ENCODE measurements at regions not wholly inside any gene's neighbourhood (a gene's known extent, or its start where the extent isn't known, plus 50 kb on each side); places are given as distances from the start of the nearest gene placed in this dataset.
"Not testable (repeated sequence)": the region's sequence is repeated elsewhere in the genome, so short reads cannot be mapped to it uniquely, and the experiment has no call there.

DNA sequence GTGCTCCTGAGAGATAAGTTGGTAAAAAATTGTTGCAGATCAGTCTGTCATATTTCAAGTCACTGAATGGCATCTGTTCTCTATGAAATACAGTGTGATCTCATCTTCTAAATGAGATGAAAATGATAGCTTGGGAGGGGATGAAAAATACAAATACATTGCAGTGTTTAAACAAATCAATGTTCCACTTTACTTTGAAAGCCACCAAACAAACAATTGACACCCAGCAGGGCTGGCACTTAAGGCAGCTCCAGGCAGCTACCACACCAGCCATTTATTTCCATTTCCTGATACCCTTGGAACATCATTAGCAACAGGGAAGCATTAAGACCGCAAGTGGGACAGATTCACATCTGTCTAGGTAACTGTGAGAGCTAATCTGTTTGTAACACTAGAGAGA, 827.6 kb upstream of the KIF2B start:
- POLR2A ChIA-PET, result no interaction called here
- Histone ChIP-seq H3K9me3 (ENCODE audit: low read length) (no peaks in the 10 kb centered on the region), H3K4me1 (ENCODE audit: insufficient read depth, low read length) (no peaks in the 10 kb centered on the region), H3K27ac (ENCODE audit: low read depth, low read length) (no peak overlapping the region), H3K27me3 (ENCODE audit: insufficient read depth, low read length, poor library complexity, severe bottlenecking) (no peaks in the 10 kb centered on the region), H3K36me3 (ENCODE audit: insufficient read depth, low read length) (no peaks in the 10 kb centered on the region), H3K4me3 (ENCODE audit: low read length) (no peak overlapping the region)
- Mint-ChIP-seq H3K27ac (no peak overlapping the region), H3K4me3 (no peak overlapping the region), H3K4me1 (no peaks in the 10 kb centered on the region), H3K27me3 (no peaks in the 10 kb centered on the region), H3K36me3 (no peaks in the 10 kb centered on the region), H3K9me3 (peaks cover 6 to 27% (median 16%) of the 10 kb centered on the region in 5 donors)
- no peak for DNase-seq
- CTCF ChIA-PET, result no interaction called here

DNA sequence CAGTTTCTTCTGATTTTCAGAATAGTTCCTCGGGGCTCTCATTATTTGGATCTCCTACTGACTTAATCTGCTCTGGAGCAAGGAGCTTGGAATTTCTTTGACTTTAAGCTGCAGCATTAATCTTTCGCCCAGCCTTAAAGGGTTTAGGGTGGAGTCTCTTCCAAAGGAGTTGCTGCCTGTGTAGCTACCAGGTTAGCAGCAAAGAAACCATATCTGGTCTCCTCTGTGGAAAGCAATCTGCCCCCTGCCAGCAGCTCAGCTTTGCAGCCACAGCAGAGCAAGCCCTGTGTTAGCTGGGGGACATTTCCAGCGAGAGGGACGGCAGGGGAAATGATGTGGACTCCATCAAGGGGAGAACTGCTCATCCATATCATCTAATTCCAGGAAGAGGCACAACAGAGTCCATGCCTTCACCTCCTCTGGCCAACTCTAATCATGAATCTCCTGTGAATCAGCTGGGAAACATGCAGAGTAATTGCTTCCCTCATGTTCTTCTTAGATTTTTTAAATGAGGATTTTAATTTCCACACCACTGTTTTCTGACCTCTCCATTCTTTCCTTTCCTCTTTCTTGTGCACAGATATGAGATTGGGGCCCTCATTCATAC, 827.6 kb upstream of the CA10 start:
- H3K27me3 ChIP-seq (ENCODE audit: insufficient read depth, low read length, poor library complexity, severe bottlenecking), result no peaks in the 10 kb centered on the region
- H3K27ac ChIP-seq (ENCODE audit: low read depth, low read length), result no peak overlapping the region
- no peaks in the 10 kb centered on the region for H3K4me1 ChIP-seq (ENCODE audit: insufficient read depth, low read length)
- H3K4me3 Mint-ChIP-seq, result no peak overlapping the region
- peaks cover 6 to 24% (median 11%) of the 10 kb centered on the region in 5 donors for H3K9me3 Mint-ChIP-seq
- ChIA-PET CTCF (no interaction called here), POLR2A (no interaction called here)
- H3K4me1 Mint-ChIP-seq, result no peaks in the 10 kb centered on the region
- no peak overlapping the region for H3K27ac Mint-ChIP-seq
- no peaks in the 10 kb centered on the region for H3K9me3 ChIP-seq (ENCODE audit: low read length)
- no peaks in the 10 kb centered on the region for H3K36me3 ChIP-seq (ENCODE audit: insufficient read depth, low read length)
- H3K27me3 Mint-ChIP-seq, result no peaks in the 10 kb centered on the region
- no peak for DNase-seq
- H3K36me3 Mint-ChIP-seq, result no peaks in the 10 kb centered on the region
- H3K4me3 ChIP-seq (ENCODE audit: low read length), result no peak overlapping the region

DNA sequence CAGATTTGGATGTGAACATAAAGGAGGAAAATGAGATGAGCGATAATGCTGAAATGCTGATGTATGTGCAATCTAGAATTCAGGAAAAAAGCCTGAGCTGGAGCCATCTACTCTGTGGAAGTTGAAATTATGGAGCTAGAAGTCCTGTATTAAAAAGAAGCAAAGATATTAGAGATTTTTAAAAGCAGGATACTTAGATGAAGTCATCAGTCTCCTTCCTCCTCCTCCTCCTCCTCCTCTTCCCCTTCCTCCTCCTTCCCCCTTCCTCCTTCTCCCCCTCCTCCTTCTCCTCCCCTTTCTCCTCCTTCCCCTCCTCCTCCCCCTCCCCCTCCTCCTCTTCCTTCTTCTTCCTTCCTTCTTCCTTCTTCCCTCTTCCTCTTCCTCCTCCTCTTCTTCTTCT, 823.8 kb upstream of the CA10 start:
- H3K4me1 ChIP-seq (ENCODE audit: insufficient read depth, low read length), result no peaks in the 10 kb centered on the region
- ChIA-PET POLR2A (no interaction called here), CTCF (no interaction called here)
- no peak overlapping the region for H3K4me3 Mint-ChIP-seq
- H3K27me3 Mint-ChIP-seq, result no peaks in the 10 kb centered on the region
- H3K27ac Mint-ChIP-seq, result no peak overlapping the region
- no peaks in the 10 kb centered on the region for H3K9me3 ChIP-seq (ENCODE audit: low read length)
- no peak for DNase-seq
- no peaks in the 10 kb centered on the region for H3K36me3 ChIP-seq (ENCODE audit: insufficient read depth, low read length)
- H3K27me3 ChIP-seq (ENCODE audit: insufficient read depth, low read length, poor library complexity, severe bottlenecking), result no peaks in the 10 kb centered on the region
- peaks cover 1 to 25% (median 8%) of the 10 kb centered on the region in 5 donors for H3K9me3 Mint-ChIP-seq
- no peaks in the 10 kb centered on the region for H3K4me1 Mint-ChIP-seq
- no peak overlapping the region for H3K27ac ChIP-seq (ENCODE audit: low read depth, low read length)
- H3K36me3 Mint-ChIP-seq, result no peaks in the 10 kb centered on the region
- H3K4me3 ChIP-seq (ENCODE audit: low read length), result no peak overlapping the region

DNA sequence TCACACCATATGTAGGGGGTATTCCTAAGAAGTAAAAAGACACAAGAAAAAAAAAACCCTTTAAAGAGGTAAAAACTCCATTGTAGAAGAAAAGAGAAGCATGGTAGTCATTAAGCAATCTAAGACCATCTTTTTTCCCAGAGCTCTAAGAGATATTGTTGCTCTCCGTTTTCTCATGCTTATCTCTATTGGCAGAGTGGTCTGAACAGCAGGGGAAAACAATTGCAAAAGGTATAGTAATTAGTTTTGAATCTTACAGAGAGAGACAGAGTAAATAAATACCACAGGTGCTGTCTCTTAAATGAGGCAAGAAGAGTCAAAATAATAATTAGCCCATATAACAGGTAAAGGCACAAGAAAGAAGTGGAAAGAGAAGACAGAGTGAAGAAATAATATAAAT, 821.4 kb upstream of the CA10 start:
- no peaks in the 10 kb centered on the region for H3K36me3 Mint-ChIP-seq
- H3K4me3 Mint-ChIP-seq, result no peak overlapping the region
- no peaks in the 10 kb centered on the region for H3K9me3 ChIP-seq (ENCODE audit: low read length)
- no peaks in the 10 kb centered on the region for H3K27me3 Mint-ChIP-seq
- no peaks in the 10 kb centered on the region for H3K4me1 ChIP-seq (ENCODE audit: insufficient read depth, low read length)
- no peaks in the 10 kb centered on the region for H3K36me3 ChIP-seq (ENCODE audit: insufficient read depth, low read length)
- H3K27me3 ChIP-seq (ENCODE audit: insufficient read depth, low read length, poor library complexity, severe bottlenecking), result no peaks in the 10 kb centered on the region
- no peak overlapping the region for H3K27ac Mint-ChIP-seq
- H3K4me1 Mint-ChIP-seq, result no peaks in the 10 kb centered on the region
- no peak overlapping the region for H3K27ac ChIP-seq (ENCODE audit: low read depth, low read length)
- ChIA-PET CTCF (no interaction called here), POLR2A (no interaction called here)
- peaks cover 1 to 20% (median 11%) of the 10 kb centered on the region in 5 donors for H3K9me3 Mint-ChIP-seq
- DNase-seq, result no peak
- H3K4me3 ChIP-seq (ENCODE audit: low read length), result no peak overlapping the region

DNA sequence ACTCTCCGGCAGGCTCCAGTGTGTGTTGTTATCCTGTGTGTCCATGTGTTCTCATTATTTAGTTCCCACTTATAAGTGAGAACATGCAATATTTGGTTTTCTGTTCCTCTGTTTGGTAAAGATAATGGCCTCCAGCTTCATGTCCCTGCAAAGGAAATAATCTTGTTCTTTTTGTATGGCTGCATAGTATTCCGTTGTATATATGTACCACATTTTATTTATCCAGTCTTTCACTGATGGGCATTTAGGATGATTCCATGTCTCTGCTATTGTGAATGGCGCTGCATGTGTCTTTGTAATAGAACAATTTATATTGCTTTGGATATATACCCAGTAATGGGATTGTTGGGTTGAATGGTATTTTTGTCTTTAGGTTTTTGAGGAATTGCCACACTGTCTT, 807.3 kb upstream of the CA10 start:
- no peak overlapping the region for H3K27ac ChIP-seq (ENCODE audit: low read depth, low read length)
- H3K36me3 Mint-ChIP-seq, result peaks cover 0 to 2% (median 0%) of the 10 kb centered on the region in 3 donors

DNA sequence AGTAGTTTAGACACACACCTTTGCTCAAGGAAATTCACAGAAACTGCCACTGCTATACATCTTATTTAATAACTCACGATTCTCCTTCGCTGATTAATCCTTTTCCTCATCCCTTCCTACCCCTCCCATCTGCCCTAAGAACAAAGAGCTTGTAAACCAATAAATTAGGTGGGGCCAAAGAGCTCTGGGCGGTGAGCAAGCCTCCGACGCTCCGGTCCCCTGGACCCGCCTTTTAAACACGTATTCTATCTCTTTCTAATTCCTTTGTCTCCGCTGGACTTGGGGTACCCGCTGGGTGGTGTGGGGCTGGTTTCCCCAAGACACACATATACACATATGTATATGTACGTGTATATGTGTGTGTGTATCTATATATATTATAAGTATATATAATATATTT, 803.2 kb upstream of the CA10 start:
- H3K27me3 Mint-ChIP-seq; H3K27me3 ChIP-seq (ENCODE audit: insufficient read depth, low read length, poor library complexity, severe bottlenecking); POLR2A ChIA-PET; H3K4me1 Mint-ChIP-seq; H3K36me3 ChIP-seq (ENCODE audit: insufficient read depth, low read length); H3K27ac Mint-ChIP-seq; H3K4me1 ChIP-seq (ENCODE audit: insufficient read depth, low read length); H3K4me3 ChIP-seq (ENCODE audit: low read length); H3K4me3 Mint-ChIP-seq; H3K36me3 Mint-ChIP-seq; H3K9me3 ChIP-seq (ENCODE audit: low read length); H3K27ac ChIP-seq (ENCODE audit: low read depth, low read length); CTCF ChIA-PET; DNase-seq: not testable (repeated sequence)
- peaks cover 8 to 20% (median 13%) of the 10 kb centered on the region in 5 donors for H3K9me3 Mint-ChIP-seq

More for the DNA sequence above, 807.3 kb upstream of the CA10 start:
- no peak overlapping the region for H3K4me3 Mint-ChIP-seq
- H3K9me3 ChIP-seq (ENCODE audit: low read length), result no peaks in the 10 kb centered on the region
- H3K27me3 ChIP-seq (ENCODE audit: insufficient read depth, low read length, poor library complexity, severe bottlenecking), result no peaks in the 10 kb centered on the region
- H3K36me3 ChIP-seq (ENCODE audit: insufficient read depth, low read length), result no peaks in the 10 kb centered on the region
- H3K4me1 ChIP-seq (ENCODE audit: insufficient read depth, low read length), result no peaks in the 10 kb centered on the region
- no peak for DNase-seq
- H3K9me3 Mint-ChIP-seq, result peaks cover 9 to 33% (median 13%) of the 10 kb centered on the region in 5 donors
- ChIA-PET CTCF (no interaction called here), POLR2A (no interaction called here)
- H3K27me3 Mint-ChIP-seq, result no peaks in the 10 kb centered on the region
- H3K4me3 ChIP-seq (ENCODE audit: low read length), result no peak overlapping the region
- no peak overlapping the region for H3K27ac Mint-ChIP-seq
- H3K4me1 Mint-ChIP-seq, result no peaks in the 10 kb centered on the region

DNA sequence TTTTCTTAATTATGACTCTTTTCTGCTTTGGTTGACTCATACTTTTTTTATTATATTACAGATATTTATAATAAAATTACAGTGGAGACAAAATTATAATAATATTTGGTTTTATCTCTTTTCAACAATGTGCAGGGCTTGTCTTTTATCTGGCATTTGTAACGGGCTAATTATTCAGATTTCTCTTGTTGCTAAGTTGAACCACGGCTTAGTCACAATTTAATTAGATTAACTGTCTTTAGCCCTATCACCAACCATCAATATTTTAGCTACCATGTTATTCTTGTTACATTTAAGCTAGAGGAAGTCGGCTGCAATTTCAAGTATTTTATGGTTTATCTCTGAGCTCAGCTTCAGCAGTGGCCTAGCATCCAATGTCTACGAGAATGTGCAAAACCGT, 798.9 kb upstream of the CA10 start:
- no peaks in the 10 kb centered on the region for H3K4me1 Mint-ChIP-seq
- CTCF ChIA-PET, result no interaction called here
- no peaks in the 10 kb centered on the region for H3K27me3 ChIP-seq (ENCODE audit: insufficient read depth, low read length, poor library complexity, severe bottlenecking)
- POLR2A ChIA-PET, result no interaction called here
- DNase-seq, result no peak
- H3K4me3 ChIP-seq (ENCODE audit: low read length), result no peak overlapping the region
- no peaks in the 10 kb centered on the region for H3K4me1 ChIP-seq (ENCODE audit: insufficient read depth, low read length)
- H3K27me3 Mint-ChIP-seq, result no peaks in the 10 kb centered on the region
- H3K4me3 Mint-ChIP-seq, result no peak overlapping the region
- H3K9me3 Mint-ChIP-seq, result peaks cover 6 to 21% (median 8%) of the 10 kb centered on the region in 5 donors
- H3K9me3 ChIP-seq (ENCODE audit: low read length), result no peaks in the 10 kb centered on the region
- H3K36me3 Mint-ChIP-seq, result peaks cover 0 to 1% (median 0%) of the 10 kb centered on the region in 3 donors
- H3K27ac Mint-ChIP-seq, result no peak overlapping the region
- no peaks in the 10 kb centered on the region for H3K36me3 ChIP-seq (ENCODE audit: insufficient read depth, low read length)
- H3K27ac ChIP-seq (ENCODE audit: low read depth, low read length), result no peak overlapping the region

DNA sequence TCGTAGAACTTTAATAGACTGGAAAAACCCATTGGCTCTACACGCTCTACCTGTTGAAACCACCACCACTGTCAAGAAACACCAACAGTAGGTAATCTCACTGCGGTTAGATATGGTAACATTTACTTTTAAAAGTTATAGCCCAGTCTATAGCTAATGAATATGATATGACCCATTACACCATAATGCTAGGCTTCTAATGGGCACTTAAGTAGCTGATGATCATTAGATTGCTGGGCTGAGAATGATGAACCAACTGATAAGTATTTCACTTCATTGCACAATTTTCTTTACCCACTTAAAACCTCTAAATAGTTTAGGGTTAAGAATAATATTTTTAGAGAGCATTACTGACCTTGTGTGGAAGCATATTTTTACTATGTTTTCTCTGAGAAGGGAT, 788.9 kb upstream of the CA10 start:
- H3K36me3 ChIP-seq (ENCODE audit: insufficient read depth, low read length), result no peaks in the 10 kb centered on the region
- ChIA-PET POLR2A (no interaction called here), CTCF (no interaction called here)
- H3K4me1 ChIP-seq (ENCODE audit: insufficient read depth, low read length), result no peaks in the 10 kb centered on the region
- no peaks in the 10 kb centered on the region for H3K27me3 Mint-ChIP-seq
- no peaks in the 10 kb centered on the region for H3K9me3 ChIP-seq (ENCODE audit: low read length)
- H3K27me3 ChIP-seq (ENCODE audit: insufficient read depth, low read length, poor library complexity, severe bottlenecking), result no peaks in the 10 kb centered on the region
- no peak for DNase-seq
- H3K36me3 Mint-ChIP-seq, result no peaks in the 10 kb centered on the region
- no peaks in the 10 kb centered on the region for H3K4me1 Mint-ChIP-seq
- no peak overlapping the region for H3K4me3 Mint-ChIP-seq
- no peak overlapping the region for H3K27ac Mint-ChIP-seq
- no peak overlapping the region for H3K4me3 ChIP-seq (ENCODE audit: low read length)
- peaks cover 0 to 15% (median 4%) of the 10 kb centered on the region in 5 donors for H3K9me3 Mint-ChIP-seq
- H3K27ac ChIP-seq (ENCODE audit: low read depth, low read length), result no peak overlapping the region
